GM10266 (cell line): ENCODE measurements at regions not wholly inside any gene's neighbourhood (a gene's known extent, or its start where the extent isn't known, plus 50 kb on each side); places are given as distances from the start of the nearest gene placed in this dataset.

Source experiments
- DNase-seq: peaks from one replicate; pipeline ENCODE4 v3.0.0; 2012; ENCODE audit errors: extremely low spot score
- TF ChIP-seq, protein P1 (sequence below): IDR thresholded peaks from 2 replicates; pipeline ENCODE4 v1.5.1; 2012; ENCODE audit warnings: mild to moderate bottlenecking, low read depth; ENCODE audit not compliant: control insufficient read depth, insufficient read depth; ENCODE audit errors: missing control alignments

DNA sequence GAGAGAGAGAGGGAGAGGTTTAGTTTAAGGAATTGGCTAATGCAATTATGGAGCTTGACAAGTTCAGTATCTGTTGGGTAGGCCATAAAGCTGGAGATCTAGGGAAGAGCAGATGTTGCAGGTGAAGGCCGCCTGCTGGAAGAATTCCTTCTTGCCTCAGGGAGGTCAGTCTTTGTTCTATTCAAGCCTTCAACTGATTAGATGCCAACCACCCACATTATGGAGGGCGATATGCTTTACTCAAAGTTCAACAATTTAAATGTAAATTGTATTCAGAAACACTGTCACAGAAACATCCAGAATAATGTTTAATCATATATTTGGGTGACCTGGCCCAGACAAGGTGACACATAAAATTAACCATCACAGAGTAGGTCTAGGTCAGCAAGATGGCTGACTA lies 51.7 kb upstream of the SSBP2 start:
- DNase-seq, result no peak
- TF ChIP-seq, protein P1, sequence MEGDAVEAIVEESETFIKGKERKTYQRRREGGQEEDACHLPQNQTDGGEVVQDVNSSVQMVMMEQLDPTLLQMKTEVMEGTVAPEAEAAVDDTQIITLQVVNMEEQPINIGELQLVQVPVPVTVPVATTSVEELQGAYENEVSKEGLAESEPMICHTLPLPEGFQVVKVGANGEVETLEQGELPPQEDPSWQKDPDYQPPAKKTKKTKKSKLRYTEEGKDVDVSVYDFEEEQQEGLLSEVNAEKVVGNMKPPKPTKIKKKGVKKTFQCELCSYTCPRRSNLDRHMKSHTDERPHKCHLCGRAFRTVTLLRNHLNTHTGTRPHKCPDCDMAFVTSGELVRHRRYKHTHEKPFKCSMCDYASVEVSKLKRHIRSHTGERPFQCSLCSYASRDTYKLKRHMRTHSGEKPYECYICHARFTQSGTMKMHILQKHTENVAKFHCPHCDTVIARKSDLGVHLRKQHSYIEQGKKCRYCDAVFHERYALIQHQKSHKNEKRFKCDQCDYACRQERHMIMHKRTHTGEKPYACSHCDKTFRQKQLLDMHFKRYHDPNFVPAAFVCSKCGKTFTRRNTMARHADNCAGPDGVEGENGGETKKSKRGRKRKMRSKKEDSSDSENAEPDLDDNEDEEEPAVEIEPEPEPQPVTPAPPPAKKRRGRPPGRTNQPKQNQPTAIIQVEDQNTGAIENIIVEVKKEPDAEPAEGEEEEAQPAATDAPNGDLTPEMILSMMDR, result no peak

DNA sequence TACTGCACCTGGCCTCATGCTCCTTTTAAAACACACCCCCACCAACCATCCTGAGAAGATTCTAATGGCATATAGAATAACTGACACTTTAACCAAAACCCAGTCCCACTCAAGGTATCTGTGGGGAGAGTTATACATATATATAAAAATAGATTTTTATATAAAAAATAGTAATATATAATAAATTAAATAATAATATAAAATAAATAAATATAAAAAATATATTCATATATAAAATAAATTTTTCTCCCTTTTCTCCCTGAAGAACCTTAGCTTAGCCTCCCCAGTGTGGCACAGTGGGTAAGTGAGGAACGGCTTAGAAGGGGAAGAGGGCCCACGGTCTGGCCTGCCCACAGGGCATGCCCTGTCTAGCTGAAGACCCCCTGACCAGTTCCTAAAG lies 51.1 kb upstream of the SSBP2 start:
- DNase-seq, result no peak
- TF ChIP-seq, protein P1, result no peak

DNA sequence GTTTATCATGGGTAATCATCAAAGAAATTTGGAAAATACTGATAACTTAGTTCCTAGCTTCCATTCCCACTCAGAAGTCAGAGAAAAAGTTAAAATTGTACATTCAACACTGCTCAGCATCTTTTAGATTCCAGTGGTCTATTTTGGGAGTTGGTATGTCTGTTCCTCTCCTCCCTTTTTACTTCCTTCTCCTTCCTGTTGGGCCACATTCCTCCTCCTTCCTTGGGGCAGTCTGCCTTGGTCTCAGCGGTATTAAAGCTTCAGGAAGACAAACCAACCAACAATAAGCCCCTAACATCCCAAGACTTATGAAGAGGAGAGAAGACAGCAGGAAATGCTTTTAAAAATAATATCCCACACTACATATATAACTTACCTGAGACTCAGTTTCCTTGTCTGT lies 49.9 kb upstream of the SSBP2 start:
- DNase-seq, result no peak

More for the DNA sequence above, 49.9 kb upstream of the SSBP2 start:
- TF ChIP-seq, protein P1, result no peak
